Upper lobe of left lung (tissue), 4 donors: ENCODE measurements at regions not wholly inside any gene's neighbourhood (a gene's known extent, or its start where the extent isn't known, plus 50 kb on each side); places are given as distances from the start of the nearest gene placed in this dataset.

Source experiments
- CTCF ChIP-seq, 6 experiments: fragments of 450-650 bp in 4 of 6; fragments of 200-600 bp in 2 of 6; sonication (generic) in 2 of 6; IDR thresholded peaks; one replicate each; pipeline ENCODE4 v1.5.1; 2016 to 2019; ENCODE audit warnings: antibody characterized with exemption in 6 of 6
- EP300 ChIP-seq, 4 donors: sonication (generic); formaldehyde crosslinking; IDR thresholded peaks; one replicate each; pipeline ENCODE4 v1.5.1; 2017; ENCODE audit warnings: antibody characterized with exemption in 4 of 4, control low read depth in 2 of 4
- POLR2A ChIP-seq, 4 donors: fragments of 450-650 bp; IDR thresholded peaks; one replicate each; pipeline ENCODE4 v1.5.1; 2016 to 2017; ENCODE audit warnings: antibody characterized with exemption in 4 of 4, mild to moderate bottlenecking in 2 of 4
- POLR2AphosphoS5 ChIP-seq, 2 donors: sonication (generic); formaldehyde crosslinking; IDR thresholded peaks; one replicate each; pipeline ENCODE4 v1.5.1; 2017; ENCODE audit warnings: antibody characterized with exemption in 2 of 2

- no peak for TF ChIP-seq CTCF (IDR thresholded peaks at IDR 0.05)
- TF ChIP-seq POLR2A (IDR thresholded peaks at IDR 0.05), result no peak
- TF ChIP-seq POLR2AphosphoS5 (IDR thresholded peaks at IDR 0.05), result no peak
- no peak for TF ChIP-seq EP300 (IDR thresholded peaks at IDR 0.05)
These were observed 294.4 kb upstream of the NPVF start for GRCh38 chr7:25522727-25523126.
